GM12892 (cell line): ENCODE measurements at regions not wholly inside any gene's neighbourhood (a gene's known extent, or its start where the extent isn't known, plus 50 kb on each side); places are given as distances from the start of the nearest gene placed in this dataset.

Source experiments
- POLR2A ChIP-seq: IDR thresholded peaks from 2 replicates; pipeline ENCODE4 v1.6.1; 2011; ENCODE audit warnings: low read depth, low read length, control low read depth
- TAF1 ChIP-seq: IDR thresholded peaks from 2 replicates; pipeline ENCODE4 v1.6.1; 2011; ENCODE audit warnings: low read depth, mild to moderate bottlenecking, control low read depth, low read length, borderline replicate concordance

- no peak for TF ChIP-seq POLR2A
- TF ChIP-seq TAF1, result no peak
These were observed 92.1 kb upstream of the EFEMP1 start for GRCh38 chr2:56015711-56016115.
